KMS-11 (cell line): ENCODE measurements at regions not wholly inside any gene's neighbourhood (a gene's known extent, or its start where the extent isn't known, plus 50 kb on each side); places are given as distances from the start of the nearest gene placed in this dataset.

ENCODE experiments used
- H2AFZ ChIP-seq: fragments of 200-600 bp; sonication (generic); 2 replicates; pipeline ENCODE4 v1.6.1; 2016; ENCODE audit warnings: antibody characterized with exemption, mixed run types, low read depth
- H3K27ac ChIP-seq: fragments of 200-600 bp; sonication (generic); 2 replicates; pipeline ENCODE4 v1.6.1; 2016; ENCODE audit warnings: mild to moderate bottlenecking, mixed run types
- H3K27me3 ChIP-seq: fragments of 200-600 bp; sonication (generic); 2 replicates; pipeline ENCODE4 v1.6.1; 2017; ENCODE audit warnings: mild to moderate bottlenecking, low read depth, mixed run types, moderate library complexity; ENCODE audit not compliant: insufficient read depth
- H3K36me3 ChIP-seq: fragments of 200-600 bp; sonication (generic); 2 replicates; pipeline ENCODE4 v1.6.1; 2017; ENCODE audit warnings: mild to moderate bottlenecking, mixed run types; ENCODE audit not compliant: insufficient read depth
- H3K4me1 ChIP-seq: fragments of 200-600 bp; sonication (generic); 2 replicates; pipeline ENCODE4 v1.6.1; 2016; ENCODE audit warnings: mild to moderate bottlenecking, low read depth, mixed run types; ENCODE audit not compliant: poor library complexity, severe bottlenecking
- H3K4me2 ChIP-seq: fragments of 200-600 bp; sonication (generic); 2 replicates; pipeline ENCODE4 v1.7.0; 2016; ENCODE audit warnings: mild to moderate bottlenecking, mixed run types
- H3K4me3 ChIP-seq: fragments of 200-600 bp; sonication (generic); IDR thresholded peaks from 2 replicates; pipeline ENCODE4 v1.6.1; 2017; ENCODE audit warnings: low read depth, low read length, mixed read lengths; ENCODE audit not compliant: insufficient read depth
- H3K79me2 ChIP-seq: fragments of 200-600 bp; sonication (generic); 2 replicates; pipeline ENCODE4 v1.6.1; 2016; ENCODE audit warnings: low read depth, mixed run types; ENCODE audit not compliant: insufficient read depth
- H3K9ac ChIP-seq: fragments of 200-600 bp; sonication (generic); 2 replicates; pipeline ENCODE4 v1.6.1; 2016; ENCODE audit warnings: mild to moderate bottlenecking, mixed run types
- H4K20me1 ChIP-seq: fragments of 200-600 bp; sonication (generic); 2 replicates; pipeline ENCODE4 v1.6.1; 2016; ENCODE audit warnings: mild to moderate bottlenecking, mixed run types; ENCODE audit not compliant: insufficient read depth
- TF ChIP-seq, protein P1 (sequence below): fragments of 200-600 bp; sonication (generic); conservative IDR thresholded peaks from 2 replicates; pipeline ENCODE4 v1.6.1; 2017; ENCODE audit warnings: low read depth, mild to moderate bottlenecking, antibody characterized with exemption, low read length, moderate library complexity, mixed read lengths

GRCh38 chr5:142248853-142249462, 75.9 kb downstream of the SPRY4 start:
- Histone ChIP-seq H3K9ac (no peak overlapping the region), H3K27ac (no peak overlapping the region), H3K79me2 (no peaks in the 10 kb centered on the region), H3K36me3 (no peaks in the 10 kb centered on the region), H3K27me3 (no peaks in the 10 kb centered on the region), H3K4me3 (no peak overlapping the region), H2AFZ (no peak overlapping the region), H4K20me1 (no peaks in the 10 kb centered on the region), H3K4me1 (no peaks in the 10 kb centered on the region), H3K4me2 (no peak overlapping the region)
- TF ChIP-seq, protein P1, sequence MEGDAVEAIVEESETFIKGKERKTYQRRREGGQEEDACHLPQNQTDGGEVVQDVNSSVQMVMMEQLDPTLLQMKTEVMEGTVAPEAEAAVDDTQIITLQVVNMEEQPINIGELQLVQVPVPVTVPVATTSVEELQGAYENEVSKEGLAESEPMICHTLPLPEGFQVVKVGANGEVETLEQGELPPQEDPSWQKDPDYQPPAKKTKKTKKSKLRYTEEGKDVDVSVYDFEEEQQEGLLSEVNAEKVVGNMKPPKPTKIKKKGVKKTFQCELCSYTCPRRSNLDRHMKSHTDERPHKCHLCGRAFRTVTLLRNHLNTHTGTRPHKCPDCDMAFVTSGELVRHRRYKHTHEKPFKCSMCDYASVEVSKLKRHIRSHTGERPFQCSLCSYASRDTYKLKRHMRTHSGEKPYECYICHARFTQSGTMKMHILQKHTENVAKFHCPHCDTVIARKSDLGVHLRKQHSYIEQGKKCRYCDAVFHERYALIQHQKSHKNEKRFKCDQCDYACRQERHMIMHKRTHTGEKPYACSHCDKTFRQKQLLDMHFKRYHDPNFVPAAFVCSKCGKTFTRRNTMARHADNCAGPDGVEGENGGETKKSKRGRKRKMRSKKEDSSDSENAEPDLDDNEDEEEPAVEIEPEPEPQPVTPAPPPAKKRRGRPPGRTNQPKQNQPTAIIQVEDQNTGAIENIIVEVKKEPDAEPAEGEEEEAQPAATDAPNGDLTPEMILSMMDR = no peak

DNA sequence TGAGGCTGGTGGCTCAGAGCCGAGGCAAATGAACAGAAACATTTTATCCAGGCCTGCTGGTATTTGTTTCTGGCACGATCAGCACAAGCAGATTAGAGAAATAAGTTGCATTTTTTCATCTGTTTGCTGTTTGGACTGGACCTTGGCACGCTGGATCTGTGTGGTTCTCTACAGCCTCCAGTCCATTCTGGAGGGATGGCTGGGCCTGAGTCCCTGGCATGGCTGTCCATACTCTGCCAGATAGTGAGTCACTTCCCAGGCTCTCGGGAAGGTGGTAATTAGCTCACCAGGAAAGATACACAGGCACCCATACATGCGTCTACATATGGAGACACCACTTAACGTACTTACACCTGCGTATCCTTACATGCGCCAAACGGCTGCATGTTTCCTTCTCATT, 78.6 kb downstream of the SPRY4 start:
- H4K20me1 ChIP-seq = no peaks in the 10 kb centered on the region
- no peaks in the 10 kb centered on the region for H3K36me3 ChIP-seq
- no peak overlapping the region for H3K4me2 ChIP-seq
- H3K9ac ChIP-seq = no peak overlapping the region
- H2AFZ ChIP-seq = no peak overlapping the region
- no peak overlapping the region for H3K27ac ChIP-seq
- no peaks in the 10 kb centered on the region for H3K4me1 ChIP-seq
- no peak overlapping the region for H3K4me3 ChIP-seq
- TF ChIP-seq, protein P1 = no peak
- H3K27me3 ChIP-seq = no peaks in the 10 kb centered on the region
- H3K79me2 ChIP-seq = no peaks in the 10 kb centered on the region

DNA sequence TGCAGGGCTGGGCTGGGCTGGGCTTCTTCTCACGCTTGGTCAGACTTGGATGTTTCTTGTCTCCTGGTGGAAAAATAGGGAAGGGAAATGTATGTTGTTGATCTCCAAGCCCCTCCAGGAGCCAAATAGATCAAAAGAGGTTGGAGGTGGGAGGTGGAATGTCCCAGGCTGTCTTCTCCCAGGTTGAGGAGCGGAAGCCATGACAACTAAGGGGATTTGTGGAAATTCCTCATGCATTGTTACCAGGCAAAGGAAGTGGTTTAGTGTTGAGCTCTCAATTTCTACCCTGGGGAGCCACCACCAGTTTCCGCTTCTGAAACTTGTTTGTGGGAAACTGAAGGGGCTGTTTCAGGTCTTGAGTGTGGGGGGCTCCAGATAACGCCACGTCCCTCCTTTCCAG, 79.0 kb downstream of the SPRY4 start:
- Histone ChIP-seq H3K36me3 (no peaks in the 10 kb centered on the region), H3K4me2 (no peak overlapping the region), H3K9ac (no peak overlapping the region), H2AFZ (no peak overlapping the region), H3K27me3 (no peaks in the 10 kb centered on the region), H3K79me2 (no peaks in the 10 kb centered on the region), H3K4me3 (no peak overlapping the region), H4K20me1 (no peaks in the 10 kb centered on the region), H3K4me1 (no peaks in the 10 kb centered on the region), H3K27ac (no peak overlapping the region)
- TF ChIP-seq, protein P1 = no peak

DNA sequence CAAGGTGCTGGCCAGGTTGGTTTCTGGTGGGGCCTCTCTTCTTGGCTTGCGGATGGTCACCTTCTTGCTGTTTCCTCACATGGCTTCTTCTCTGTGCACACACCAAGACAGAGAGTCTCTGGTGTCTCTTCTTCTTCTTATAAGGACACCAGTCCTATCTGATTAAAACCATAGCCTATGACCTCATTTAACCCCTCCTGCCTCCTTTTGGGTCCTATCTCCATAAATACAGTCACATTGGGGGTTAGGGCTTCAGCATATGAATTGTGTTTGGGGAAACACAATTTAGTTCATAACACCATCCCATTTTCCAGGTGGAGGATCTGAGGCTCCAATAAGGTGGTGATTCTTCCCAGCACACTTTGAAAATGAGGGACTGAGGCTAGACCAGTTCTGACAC, 80.4 kb downstream of the SPRY4 start:
- H3K4me1 ChIP-seq = no peaks in the 10 kb centered on the region

More for the DNA sequence above, 80.4 kb downstream of the SPRY4 start:
- Histone ChIP-seq H3K36me3 (no peaks in the 10 kb centered on the region), H3K79me2 (no peaks in the 10 kb centered on the region), H3K4me3 (no peak overlapping the region), H3K27me3 (no peaks in the 10 kb centered on the region), H3K4me2 (no peak overlapping the region), H4K20me1 (no peaks in the 10 kb centered on the region), H2AFZ (no peak overlapping the region), H3K27ac (no peak overlapping the region), H3K9ac (no peak overlapping the region)
- TF ChIP-seq, protein P1 = no peak
